ENCODE measurements at regions not wholly inside any gene's neighbourhood (a gene's known extent, or its start where the extent isn't known, plus 50 kb on each side); places are given as distances from the start of the nearest gene placed in this dataset.

GRCh38 chr6:4308364-4308763, 173.0 kb upstream of the ECI2 start:
- Histone ChIP-seq H3K9ac (ENCODE audit: low read depth, low read length) (no peak overlapping the region), H3K4me3 (ENCODE audit: low read depth, low read length) (no peak overlapping the region), H3K27me3 (ENCODE audit: control insufficient read depth, insufficient read depth, low read length) (no peaks in the 10 kb centered on the region), H3K27ac (ENCODE audit: low read depth, low read length) (no peak overlapping the region), H3K4me1 (ENCODE audit: control insufficient read depth, insufficient read depth, low read length) (no peaks in the 10 kb centered on the region), H3K36me3 (ENCODE audit: control insufficient read depth, insufficient read depth, low read length) (no peaks in the 10 kb centered on the region), H3K9me3 (ENCODE audit: control insufficient read depth, insufficient read depth, low read length) (no peaks in the 10 kb centered on the region)

GRCh38 chr6:4304927-4305455, 169.6 kb upstream of the ECI2 start:
- Histone ChIP-seq H3K4me1 (ENCODE audit: control insufficient read depth, insufficient read depth, low read length) (no peaks in the 10 kb centered on the region), H3K27me3 (ENCODE audit: control insufficient read depth, insufficient read depth, low read length) (no peaks in the 10 kb centered on the region), H3K36me3 (ENCODE audit: control insufficient read depth, insufficient read depth, low read length) (no peaks in the 10 kb centered on the region), H3K4me3 (ENCODE audit: low read depth, low read length) (no peak overlapping the region), H3K9me3 (ENCODE audit: control insufficient read depth, insufficient read depth, low read length) (no peaks in the 10 kb centered on the region), H3K9ac (ENCODE audit: low read depth, low read length) (no peak overlapping the region), H3K27ac (ENCODE audit: low read depth, low read length) (no peak overlapping the region)

GRCh38 chr6:4303638-4304037, 168.3 kb upstream of the ECI2 start:
- no peak overlapping the region for H3K27ac ChIP-seq (ENCODE audit: low read depth, low read length)
- no peaks in the 10 kb centered on the region for H3K9me3 ChIP-seq (ENCODE audit: control insufficient read depth, insufficient read depth, low read length)
- H3K36me3 ChIP-seq (ENCODE audit: control insufficient read depth, insufficient read depth, low read length), result no peaks in the 10 kb centered on the region
- no peaks in the 10 kb centered on the region for H3K27me3 ChIP-seq (ENCODE audit: control insufficient read depth, insufficient read depth, low read length)
- H3K4me1 ChIP-seq (ENCODE audit: control insufficient read depth, insufficient read depth, low read length), result no peaks in the 10 kb centered on the region
- H3K4me3 ChIP-seq (ENCODE audit: low read depth, low read length), result no peak overlapping the region
- no peak overlapping the region for H3K9ac ChIP-seq (ENCODE audit: low read depth, low read length)

- no peaks in the 10 kb centered on the region for H3K9me3 ChIP-seq (ENCODE audit: control insufficient read depth, insufficient read depth, low read length)
- no peaks in the 10 kb centered on the region for H3K4me1 ChIP-seq (ENCODE audit: control insufficient read depth, insufficient read depth, low read length)
- H3K36me3 ChIP-seq (ENCODE audit: control insufficient read depth, insufficient read depth, low read length), result no peaks in the 10 kb centered on the region
- no peak overlapping the region for H3K27ac ChIP-seq (ENCODE audit: low read depth, low read length)
- H3K4me3 ChIP-seq (ENCODE audit: low read depth, low read length), result no peak overlapping the region
- H3K9ac ChIP-seq (ENCODE audit: low read depth, low read length), result no peak overlapping the region
- no peaks in the 10 kb centered on the region for H3K27me3 ChIP-seq (ENCODE audit: control insufficient read depth, insufficient read depth, low read length)
Measured at GRCh38 chr6:4302524-4302923, 167.1 kb upstream of the ECI2 start.

- Histone ChIP-seq H3K9ac (ENCODE audit: low read depth, low read length) (no peak overlapping the region), H3K27me3 (ENCODE audit: control insufficient read depth, insufficient read depth, low read length) (no peaks in the 10 kb centered on the region), H3K9me3 (ENCODE audit: control insufficient read depth, insufficient read depth, low read length) (no peaks in the 10 kb centered on the region), H3K27ac (ENCODE audit: low read depth, low read length) (no peak overlapping the region), H3K4me3 (ENCODE audit: low read depth, low read length) (no peak overlapping the region), H3K36me3 (ENCODE audit: control insufficient read depth, insufficient read depth, low read length) (no peaks in the 10 kb centered on the region), H3K4me1 (ENCODE audit: control insufficient read depth, insufficient read depth, low read length) (no peaks in the 10 kb centered on the region)
Measured at GRCh38 chr6:4301871-4302270, 166.5 kb upstream of the ECI2 start.

GRCh38 chr6:4300917-4301316, 165.5 kb upstream of the ECI2 start:
- Histone ChIP-seq H3K27ac (ENCODE audit: low read depth, low read length) (no peak overlapping the region), H3K9me3 (ENCODE audit: control insufficient read depth, insufficient read depth, low read length) (no peaks in the 10 kb centered on the region), H3K9ac (ENCODE audit: low read depth, low read length) (no peak overlapping the region), H3K4me3 (ENCODE audit: low read depth, low read length) (no peak overlapping the region), H3K36me3 (ENCODE audit: control insufficient read depth, insufficient read depth, low read length) (no peaks in the 10 kb centered on the region), H3K27me3 (ENCODE audit: control insufficient read depth, insufficient read depth, low read length) (no peaks in the 10 kb centered on the region), H3K4me1 (ENCODE audit: control insufficient read depth, insufficient read depth, low read length) (no peaks in the 10 kb centered on the region)

- Histone ChIP-seq H3K9me3 (ENCODE audit: control insufficient read depth, insufficient read depth, low read length) (no peaks in the 10 kb centered on the region), H3K9ac (ENCODE audit: low read depth, low read length) (no peak overlapping the region), H3K4me3 (ENCODE audit: low read depth, low read length) (no peak overlapping the region), H3K27me3 (ENCODE audit: control insufficient read depth, insufficient read depth, low read length) (no peaks in the 10 kb centered on the region), H3K36me3 (ENCODE audit: control insufficient read depth, insufficient read depth, low read length) (no peaks in the 10 kb centered on the region), H3K4me1 (ENCODE audit: control insufficient read depth, insufficient read depth, low read length) (no peaks in the 10 kb centered on the region; the same call in 1 of the 2 replicates), H3K27ac (ENCODE audit: low read depth, low read length) (no peak overlapping the region)
Measured at GRCh38 chr6:4299476-4299875, 164.1 kb upstream of the ECI2 start.

GRCh38 chr6:4297348-4297747, 162.0 kb upstream of the ECI2 start:
- H3K9me3 ChIP-seq (ENCODE audit: control insufficient read depth, insufficient read depth, low read length), result no peaks in the 10 kb centered on the region
- H3K36me3 ChIP-seq (ENCODE audit: control insufficient read depth, insufficient read depth, low read length), result no peaks in the 10 kb centered on the region
- no peak overlapping the region for H3K9ac ChIP-seq (ENCODE audit: low read depth, low read length)
- H3K4me3 ChIP-seq (ENCODE audit: low read depth, low read length), result no peak overlapping the region
- H3K27me3 ChIP-seq (ENCODE audit: control insufficient read depth, insufficient read depth, low read length), result no peaks in the 10 kb centered on the region
- H3K27ac ChIP-seq (ENCODE audit: low read depth, low read length), result no peak overlapping the region
- no peaks in the 10 kb centered on the region; the same call in 1 of the 2 replicates for H3K4me1 ChIP-seq (ENCODE audit: control insufficient read depth, insufficient read depth, low read length)

GRCh38 chr6:4296552-4296951, 161.2 kb upstream of the ECI2 start:
- no peak overlapping the region for H3K4me3 ChIP-seq (ENCODE audit: low read depth, low read length)
- no peaks in the 10 kb centered on the region for H3K27me3 ChIP-seq (ENCODE audit: control insufficient read depth, insufficient read depth, low read length)
- no peaks in the 10 kb centered on the region for H3K36me3 ChIP-seq (ENCODE audit: control insufficient read depth, insufficient read depth, low read length)
- H3K27ac ChIP-seq (ENCODE audit: low read depth, low read length), result no peak overlapping the region
- no peak overlapping the region for H3K9ac ChIP-seq (ENCODE audit: low read depth, low read length)
- peaks cover 6% of the 10 kb centered on the region for H3K4me1 ChIP-seq (ENCODE audit: control insufficient read depth, insufficient read depth, low read length)
- no peaks in the 10 kb centered on the region for H3K9me3 ChIP-seq (ENCODE audit: control insufficient read depth, insufficient read depth, low read length)

- Histone ChIP-seq H3K9ac (ENCODE audit: low read depth, low read length) (no peak overlapping the region), H3K27ac (ENCODE audit: low read depth, low read length) (no peak overlapping the region), H3K36me3 (ENCODE audit: control insufficient read depth, insufficient read depth, low read length) (no peaks in the 10 kb centered on the region), H3K9me3 (ENCODE audit: control insufficient read depth, insufficient read depth, low read length) (no peaks in the 10 kb centered on the region), H3K27me3 (ENCODE audit: control insufficient read depth, insufficient read depth, low read length) (no peaks in the 10 kb centered on the region), H3K4me1 (ENCODE audit: control insufficient read depth, insufficient read depth, low read length) (peaks cover 11% of the 10 kb centered on the region), H3K4me3 (ENCODE audit: low read depth, low read length) (no peak overlapping the region)
Measured at GRCh38 chr6:4295783-4296155, 160.4 kb upstream of the ECI2 start.

- Histone ChIP-seq H3K27me3 (ENCODE audit: control insufficient read depth, insufficient read depth, low read length) (no peaks in the 10 kb centered on the region), H3K9me3 (ENCODE audit: control insufficient read depth, insufficient read depth, low read length) (no peaks in the 10 kb centered on the region), H3K27ac (ENCODE audit: low read depth, low read length) (no peak overlapping the region), H3K4me3 (ENCODE audit: low read depth, low read length) (no peak overlapping the region), H3K9ac (ENCODE audit: low read depth, low read length) (no peak overlapping the region), H3K36me3 (ENCODE audit: control insufficient read depth, insufficient read depth, low read length) (no peaks in the 10 kb centered on the region), H3K4me1 (ENCODE audit: control insufficient read depth, insufficient read depth, low read length) (peaks cover 11% of the 10 kb centered on the region)
Measured at GRCh38 chr6:4295058-4295782, 159.8 kb upstream of the ECI2 start.
